ENCODE measurements at regions not wholly inside any gene's neighbourhood (a gene's known extent, or its start where the extent isn't known, plus 50 kb on each side); places are given as distances from the start of the nearest gene placed in this dataset.

GRCh38 chr17:14604591-14605266 lies 303.8 kb downstream of the HS3ST3B1 start:
- 83 to 88% methylated on average over 9 of the region's 9 CpGs for WGBS, 2 donors
- Histone ChIP-seq H3K27ac (no peak overlapping the region), H3K36me3 (no peaks in the 10 kb centered on the region), H3K4me1 (no peaks in the 10 kb centered on the region), H3K27me3 (no peaks in the 10 kb centered on the region), H3K4me3 (replicated peaks in 1 of 3) (no peak overlapping the region), H3K9me3 (no peaks in the 10 kb centered on the region)
- no peak for DNase-seq
- no peak for TF ChIP-seq CTCF (IDR thresholded peaks at IDR 0.05)
- TF ChIP-seq POLR2A (IDR thresholded peaks at IDR 0.05): no peak
- intact Hi-C loops (cut with DNase I): no loop called here

- Histone ChIP-seq H3K27ac (no peak overlapping the region), H3K36me3 (no peaks in the 10 kb centered on the region), H3K4me1 (no peaks in the 10 kb centered on the region), H3K27me3 (no peaks in the 10 kb centered on the region), H3K4me3 (replicated peaks in 1 of 3) (no peak overlapping the region), H3K9me3 (no peaks in the 10 kb centered on the region)
- intact Hi-C loops (cut with DNase I): no loop called here
- 82 to 91% methylated on average over 4 of the region's 4 CpGs for WGBS, 2 donors
- no peak for TF ChIP-seq POLR2A (IDR thresholded peaks at IDR 0.05)
- TF ChIP-seq CTCF (IDR thresholded peaks at IDR 0.05): no peak
- no peak for DNase-seq
These were observed 295.3 kb downstream of the HS3ST3B1 start for GRCh38 chr17:14596224-14596623.

GRCh38 chr17:14595656-14596055 lies 294.8 kb downstream of the HS3ST3B1 start:
- intact Hi-C loops (cut with DNase I): no loop called here
- Histone ChIP-seq H3K4me1 (no peaks in the 10 kb centered on the region), H3K27me3 (no peaks in the 10 kb centered on the region), H3K36me3 (no peaks in the 10 kb centered on the region), H3K4me3 (replicated peaks in 1 of 3) (no peak overlapping the region), H3K9me3 (no peaks in the 10 kb centered on the region), H3K27ac (no peak overlapping the region)
- no peak for TF ChIP-seq POLR2A (IDR thresholded peaks at IDR 0.05)
- no peak for TF ChIP-seq CTCF (IDR thresholded peaks at IDR 0.05)
- 86 to 90% methylated on average over 6 of the region's 6 CpGs for WGBS, 2 donors
- no peak for DNase-seq

GRCh38 chr17:14594690-14595089 lies 293.8 kb downstream of the HS3ST3B1 start:
- no peak for DNase-seq
- TF ChIP-seq CTCF (IDR thresholded peaks at IDR 0.05) (no peak), POLR2A (IDR thresholded peaks at IDR 0.05) (no peak)
- Histone ChIP-seq H3K27me3 (no peaks in the 10 kb centered on the region), H3K9me3 (no peaks in the 10 kb centered on the region), H3K27ac (no peak overlapping the region), H3K4me1 (no peaks in the 10 kb centered on the region), H3K36me3 (no peaks in the 10 kb centered on the region), H3K4me3 (replicated peaks in 1 of 3) (no peak overlapping the region)
- 82 to 89% methylated on average over 5 of the region's 5 CpGs for WGBS, 2 donors
- intact Hi-C loops (cut with DNase I): no loop called here

- H3K27ac ChIP-seq: no peak overlapping the region
- H3K9me3 ChIP-seq: no peaks in the 10 kb centered on the region
- WGBS, 2 donors: 55 to 61% methylated on average over 6 of the region's 6 CpGs
- H3K36me3 ChIP-seq: no peaks in the 10 kb centered on the region
- no peak for TF ChIP-seq CTCF (IDR thresholded peaks at IDR 0.05)
- no peak for TF ChIP-seq POLR2A (IDR thresholded peaks at IDR 0.05)
- H3K4me1 ChIP-seq: no peaks in the 10 kb centered on the region
- no peak for DNase-seq
- intact Hi-C loops (cut with DNase I): no loop called here
- no peaks in the 10 kb centered on the region for H3K27me3 ChIP-seq
- H3K4me3 ChIP-seq (replicated peaks in 1 of 3): no peak overlapping the region
These were observed 293.1 kb downstream of the HS3ST3B1 start for GRCh38 chr17:14593956-14594355.
